ENCODE measurements at regions not wholly inside any gene's neighbourhood (a gene's known extent, or its start where the extent isn't known, plus 50 kb on each side); places are given as distances from the start of the nearest gene placed in this dataset.

DNA sequence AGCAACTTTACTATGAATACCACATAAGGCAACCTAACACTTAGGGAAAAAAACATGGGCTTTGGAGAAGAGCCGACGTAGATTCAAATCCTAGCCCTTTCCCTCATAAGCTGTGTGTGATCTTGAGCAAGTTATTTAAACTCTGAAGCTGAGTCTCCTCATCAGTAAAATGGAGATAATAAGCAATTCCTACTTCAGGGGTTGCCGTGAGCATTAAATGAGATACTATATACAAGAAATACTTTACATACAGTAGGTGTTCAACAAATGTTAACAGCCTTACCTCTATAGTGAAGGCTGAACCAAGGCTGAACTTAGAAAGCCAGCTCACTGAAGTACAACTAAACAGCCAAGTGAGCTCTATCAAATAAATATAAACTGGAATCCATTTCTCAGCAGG is 146.2 kb upstream of the DKK2 start:
- no peaks in the 10 kb centered on the region for H3K9me3 ChIP-seq (ENCODE audit: control insufficient read depth, insufficient read depth, low read length)
- no peaks in the 10 kb centered on the region for H3K36me3 ChIP-seq (ENCODE audit: control insufficient read depth, insufficient read depth, low read length)
- no peaks in the 10 kb centered on the region for H3K4me1 ChIP-seq (ENCODE audit: control insufficient read depth, insufficient read depth, low read length)
- H3K4me3 ChIP-seq (ENCODE audit: low read depth, low read length) = no peak overlapping the region
- no peaks in the 10 kb centered on the region for H3K27me3 ChIP-seq (ENCODE audit: control insufficient read depth, insufficient read depth, low read length)
- no CpG with 5 or more reads among the region's 3 CpGs for WGBS (ENCODE audit: insufficient coverage)
- H3K27ac ChIP-seq (ENCODE audit: low read depth, low read length) = no peak overlapping the region
- no peak for DNase-seq (ENCODE audit: low read depth in 4 of 6, low spot score in 6 of 6)

DNA sequence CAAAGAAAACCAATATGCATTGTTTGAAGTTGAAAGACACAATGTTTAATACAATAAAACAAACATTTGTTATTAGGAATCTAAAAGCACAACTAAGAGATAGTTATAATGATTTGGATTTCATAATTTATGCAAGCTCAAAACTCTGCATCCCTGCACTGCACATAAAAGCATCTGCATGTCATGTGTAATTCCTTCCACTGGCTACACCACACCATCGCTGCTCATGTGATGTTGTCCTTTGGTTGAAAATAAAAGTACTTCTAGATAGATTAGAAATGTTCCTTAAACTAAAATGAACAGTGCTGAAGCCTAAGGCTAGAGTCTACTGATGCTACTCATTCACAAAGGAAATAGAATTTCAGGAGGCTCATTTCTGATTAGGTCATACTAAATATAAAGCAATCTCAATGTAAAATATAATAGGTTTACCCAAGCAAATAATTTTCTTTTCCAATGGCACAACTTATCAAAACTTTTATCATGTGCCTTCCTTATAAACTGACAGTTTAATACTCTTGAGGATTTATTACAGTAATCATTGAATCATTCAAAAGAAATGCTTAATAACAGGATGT is 130.8 kb upstream of the DKK2 start:
- H3K27me3 ChIP-seq (ENCODE audit: control insufficient read depth, insufficient read depth, low read length) = no peaks in the 10 kb centered on the region
- H3K4me1 ChIP-seq (ENCODE audit: control insufficient read depth, insufficient read depth, low read length) = no peaks in the 10 kb centered on the region
- H3K27ac ChIP-seq (ENCODE audit: low read depth, low read length) = no peak overlapping the region
- no peaks in the 10 kb centered on the region for H3K36me3 ChIP-seq (ENCODE audit: control insufficient read depth, insufficient read depth, low read length)
- DNase-seq (ENCODE audit: low read depth in 4 of 6, low spot score in 6 of 6) = no peak
- no CpG with 5 or more reads among the region's 1 CpG for WGBS (ENCODE audit: insufficient coverage)
- no peak overlapping the region for H3K4me3 ChIP-seq (ENCODE audit: low read depth, low read length)
- peaks cover 2% of the 10 kb centered on the region for H3K9me3 ChIP-seq (ENCODE audit: control insufficient read depth, insufficient read depth, low read length)

- Histone ChIP-seq H3K4me3 (ENCODE audit: low read depth, low read length) (no peak overlapping the region), H3K4me1 (ENCODE audit: control insufficient read depth, insufficient read depth, low read length) (no peaks in the 10 kb centered on the region), H3K36me3 (ENCODE audit: control insufficient read depth, insufficient read depth, low read length) (no peaks in the 10 kb centered on the region), H3K9me3 (ENCODE audit: control insufficient read depth, insufficient read depth, low read length) (peaks cover 2% of the 10 kb centered on the region), H3K27ac (ENCODE audit: low read depth, low read length) (no peak overlapping the region), H3K27me3 (ENCODE audit: control insufficient read depth, insufficient read depth, low read length) (no peaks in the 10 kb centered on the region)
- no peak for DNase-seq (ENCODE audit: low read depth in 4 of 6, low spot score in 6 of 6)
These were observed 130.1 kb upstream of the DKK2 start for GRCh38 chr4:107166181-107166580.

DNA sequence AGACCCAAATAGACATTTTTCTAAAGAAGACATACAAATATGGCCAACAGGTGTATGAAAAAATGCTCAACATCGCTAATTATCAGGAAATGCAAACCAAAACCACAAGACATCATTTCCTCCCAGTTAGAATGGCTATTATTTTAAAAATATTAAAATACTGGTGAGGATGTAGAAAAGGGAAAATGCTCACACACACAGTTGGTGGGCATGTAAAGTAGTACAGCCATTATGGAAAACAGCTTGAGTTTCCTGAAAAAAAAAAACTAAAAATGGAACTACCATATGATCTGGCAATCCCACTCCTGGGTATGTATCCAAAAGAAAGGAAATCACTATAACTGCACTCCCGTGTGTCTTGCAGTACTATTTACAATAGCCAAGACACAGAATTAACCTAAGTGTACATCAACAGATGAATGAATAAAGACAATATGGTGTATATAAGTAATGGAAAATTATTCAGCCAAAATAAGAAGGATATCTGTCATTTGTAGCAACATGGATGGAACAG is 128.9 kb upstream of the DKK2 start:
- no peak overlapping the region for H3K27ac ChIP-seq (ENCODE audit: low read depth, low read length)
- H3K27me3 ChIP-seq (ENCODE audit: control insufficient read depth, insufficient read depth, low read length) = no peaks in the 10 kb centered on the region
- H3K4me1 ChIP-seq (ENCODE audit: control insufficient read depth, insufficient read depth, low read length) = no peaks in the 10 kb centered on the region
- H3K36me3 ChIP-seq (ENCODE audit: control insufficient read depth, insufficient read depth, low read length) = no peaks in the 10 kb centered on the region
- DNase-seq (ENCODE audit: low read depth in 4 of 6, low spot score in 6 of 6) = peak in 1 of 6 donors; percentile 74
- H3K9me3 ChIP-seq (ENCODE audit: control insufficient read depth, insufficient read depth, low read length) = peaks cover 2% of the 10 kb centered on the region
- no CpG with 5 or more reads among the region's 2 CpGs for WGBS (ENCODE audit: insufficient coverage)
- H3K4me3 ChIP-seq (ENCODE audit: low read depth, low read length) = no peak overlapping the region

DNA sequence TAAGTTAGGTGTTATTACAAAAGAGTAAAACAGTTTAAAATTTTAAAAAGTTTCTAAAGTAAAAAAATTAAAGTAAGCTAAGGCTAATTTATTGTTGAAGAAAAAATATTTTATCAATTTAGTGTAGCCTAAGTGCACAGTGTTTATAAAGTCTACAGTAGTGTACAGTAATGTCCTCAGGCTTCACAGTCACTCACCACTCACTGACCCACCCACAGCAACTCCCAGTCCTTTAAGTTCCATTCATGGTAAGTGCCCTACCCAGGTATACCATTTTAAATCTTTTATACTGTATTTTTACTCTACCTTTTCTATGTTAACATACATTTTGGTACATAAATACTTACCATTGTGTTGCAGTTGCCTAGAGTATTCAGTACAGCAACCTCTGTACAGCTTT is 120.3 kb upstream of the DKK2 start:
- H3K36me3 ChIP-seq (ENCODE audit: control insufficient read depth, insufficient read depth, low read length) = no peaks in the 10 kb centered on the region
- no peak overlapping the region for H3K4me3 ChIP-seq (ENCODE audit: low read depth, low read length)
- DNase-seq (ENCODE audit: low read depth in 4 of 6, low spot score in 6 of 6) = no peak
- H3K27ac ChIP-seq (ENCODE audit: low read depth, low read length) = no peak overlapping the region
- H3K9me3 ChIP-seq (ENCODE audit: control insufficient read depth, insufficient read depth, low read length) = no peaks in the 10 kb centered on the region
- no peaks in the 10 kb centered on the region for H3K4me1 ChIP-seq (ENCODE audit: control insufficient read depth, insufficient read depth, low read length)
- H3K27me3 ChIP-seq (ENCODE audit: control insufficient read depth, insufficient read depth, low read length) = no peaks in the 10 kb centered on the region

DNA sequence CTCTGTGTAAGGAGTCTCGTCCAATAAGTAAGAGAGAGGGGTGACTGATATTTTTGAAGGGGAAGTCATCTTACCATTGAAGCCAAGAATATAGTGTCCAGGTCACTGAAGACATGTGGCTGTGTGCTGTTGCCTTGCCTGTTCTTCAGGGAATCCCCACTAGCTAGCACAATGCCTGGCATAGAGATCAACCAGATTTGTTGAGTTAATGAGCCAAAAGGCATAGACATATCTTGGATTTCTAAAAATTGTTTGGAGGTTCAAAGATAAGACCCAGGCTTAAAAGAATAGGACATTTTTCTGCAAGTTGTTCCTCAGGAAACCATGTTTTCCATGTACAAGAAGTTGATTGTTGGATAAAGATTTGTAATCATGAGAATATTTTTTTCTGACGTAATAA is 119.3 kb upstream of the DKK2 start:
- no peak overlapping the region for H3K27ac ChIP-seq (ENCODE audit: low read depth, low read length)
- no peaks in the 10 kb centered on the region for H3K27me3 ChIP-seq (ENCODE audit: control insufficient read depth, insufficient read depth, low read length)
- 83% methylated on average over 1 of the region's 2 CpGs for WGBS (ENCODE audit: insufficient coverage)
- no peaks in the 10 kb centered on the region for H3K9me3 ChIP-seq (ENCODE audit: control insufficient read depth, insufficient read depth, low read length)
- no peak for DNase-seq (ENCODE audit: low read depth in 4 of 6, low spot score in 6 of 6)
- no peak overlapping the region for H3K4me3 ChIP-seq (ENCODE audit: low read depth, low read length)
- no peaks in the 10 kb centered on the region for H3K36me3 ChIP-seq (ENCODE audit: control insufficient read depth, insufficient read depth, low read length)
- H3K4me1 ChIP-seq (ENCODE audit: control insufficient read depth, insufficient read depth, low read length) = no peaks in the 10 kb centered on the region

DNA sequence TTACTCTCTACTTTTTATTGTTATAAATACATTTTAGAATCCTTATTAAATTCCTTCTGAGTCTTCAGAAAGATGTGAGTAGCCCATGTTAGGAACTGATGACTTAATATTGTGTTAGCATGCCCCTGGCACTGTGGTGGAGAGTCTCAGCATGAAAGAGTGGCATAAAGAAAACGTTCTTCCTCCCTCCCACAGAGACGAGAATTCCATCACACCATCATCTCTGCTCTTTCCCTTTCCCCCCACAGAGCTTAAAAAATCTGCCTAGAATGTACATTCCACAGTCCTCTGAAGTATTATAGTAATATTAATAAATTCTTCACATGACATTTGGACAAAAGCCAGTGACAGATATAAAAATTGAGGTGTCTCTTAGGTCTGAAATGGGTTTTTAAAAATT is 117.8 kb upstream of the DKK2 start:
- Histone ChIP-seq H3K9me3 (ENCODE audit: control insufficient read depth, insufficient read depth, low read length) (no peaks in the 10 kb centered on the region), H3K27ac (ENCODE audit: low read depth, low read length) (no peak overlapping the region), H3K4me1 (ENCODE audit: control insufficient read depth, insufficient read depth, low read length) (no peaks in the 10 kb centered on the region), H3K27me3 (ENCODE audit: control insufficient read depth, insufficient read depth, low read length) (no peaks in the 10 kb centered on the region), H3K36me3 (ENCODE audit: control insufficient read depth, insufficient read depth, low read length) (no peaks in the 10 kb centered on the region), H3K4me3 (ENCODE audit: low read depth, low read length) (no peak overlapping the region)
- no CpG with 5 or more reads among the region's 2 CpGs for WGBS (ENCODE audit: insufficient coverage)
- DNase-seq (ENCODE audit: low read depth in 4 of 6, low spot score in 6 of 6) = peak in 2 of 6 donors; percentile 20 to 27

DNA sequence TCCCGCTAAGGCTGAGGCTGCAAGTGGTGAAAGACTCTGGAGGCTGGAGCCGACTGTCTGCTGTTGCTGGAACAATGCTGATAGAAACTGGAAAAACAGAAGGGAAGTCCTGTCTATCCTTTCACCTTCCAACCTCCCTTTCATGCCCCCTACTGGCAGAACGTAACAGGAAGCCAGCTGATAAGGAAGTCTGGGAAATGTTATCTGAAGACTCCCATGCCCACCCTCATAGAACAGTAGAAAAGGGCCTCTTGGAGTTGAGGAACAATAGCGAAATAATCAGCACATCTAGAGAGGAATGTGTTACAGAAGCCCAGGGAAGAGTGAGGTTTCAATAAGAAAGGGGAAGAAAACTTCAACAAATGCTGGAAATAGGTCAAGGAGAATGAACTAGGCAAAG is 117.1 kb upstream of the DKK2 start:
- no peaks in the 10 kb centered on the region for H3K36me3 ChIP-seq (ENCODE audit: control insufficient read depth, insufficient read depth, low read length)
- H3K27me3 ChIP-seq (ENCODE audit: control insufficient read depth, insufficient read depth, low read length) = no peaks in the 10 kb centered on the region
- no peak for DNase-seq (ENCODE audit: low read depth in 4 of 6, low spot score in 6 of 6)
- 83% methylated on average over 1 of the region's 4 CpGs for WGBS (ENCODE audit: insufficient coverage)
- H3K4me3 ChIP-seq (ENCODE audit: low read depth, low read length) = no peak overlapping the region
- no peaks in the 10 kb centered on the region for H3K4me1 ChIP-seq (ENCODE audit: control insufficient read depth, insufficient read depth, low read length)
- no peaks in the 10 kb centered on the region for H3K9me3 ChIP-seq (ENCODE audit: control insufficient read depth, insufficient read depth, low read length)
- no peak overlapping the region for H3K27ac ChIP-seq (ENCODE audit: low read depth, low read length)

DNA sequence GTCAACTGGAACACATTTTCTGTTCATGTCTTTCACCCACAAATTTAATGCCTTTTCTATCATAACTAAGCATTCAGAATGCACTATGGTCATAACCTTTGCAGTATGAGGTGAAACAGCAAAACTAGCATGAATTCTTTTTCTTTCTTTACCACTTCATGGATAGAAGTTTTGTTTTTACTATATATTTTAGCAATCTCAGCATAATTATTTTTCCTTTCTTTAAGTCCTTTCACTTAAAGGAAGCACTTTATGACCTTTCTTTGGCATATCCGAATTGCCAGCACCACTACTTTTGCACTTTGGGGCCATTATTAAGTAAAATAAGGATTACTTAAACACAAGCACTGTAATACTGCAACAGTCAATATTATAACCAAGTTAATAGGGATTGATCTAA is 115.1 kb upstream of the DKK2 start:
- WGBS (ENCODE audit: insufficient coverage) = no CpG with 5 or more reads among the region's 1 CpG
- Histone ChIP-seq H3K27ac (ENCODE audit: low read depth, low read length) (no peak overlapping the region), H3K9me3 (ENCODE audit: control insufficient read depth, insufficient read depth, low read length) (no peaks in the 10 kb centered on the region), H3K4me3 (ENCODE audit: low read depth, low read length) (no peak overlapping the region), H3K27me3 (ENCODE audit: control insufficient read depth, insufficient read depth, low read length) (no peaks in the 10 kb centered on the region), H3K4me1 (ENCODE audit: control insufficient read depth, insufficient read depth, low read length) (no peaks in the 10 kb centered on the region), H3K36me3 (ENCODE audit: control insufficient read depth, insufficient read depth, low read length) (no peaks in the 10 kb centered on the region)
- DNase-seq (ENCODE audit: low read depth in 4 of 6, low spot score in 6 of 6) = no peak

- Histone ChIP-seq H3K4me3 (ENCODE audit: low read depth, low read length) (no peak overlapping the region), H3K9me3 (ENCODE audit: control insufficient read depth, insufficient read depth, low read length) (no peaks in the 10 kb centered on the region), H3K27me3 (ENCODE audit: control insufficient read depth, insufficient read depth, low read length) (no peaks in the 10 kb centered on the region), H3K4me1 (ENCODE audit: control insufficient read depth, insufficient read depth, low read length) (no peaks in the 10 kb centered on the region), H3K27ac (ENCODE audit: low read depth, low read length) (no peak overlapping the region), H3K36me3 (ENCODE audit: control insufficient read depth, insufficient read depth, low read length) (no peaks in the 10 kb centered on the region)
- WGBS (ENCODE audit: insufficient coverage) = no CpG with 5 or more reads among the region's 1 CpG
- no peak for DNase-seq (ENCODE audit: low read depth in 4 of 6, low spot score in 6 of 6)
These were observed 112.8 kb upstream of the DKK2 start for GRCh38 chr4:107148904-107149303.

Data from spinal cord (tissue), 9 donors.